Activated naive CD8-positive, alpha-beta T cell treated with anti-CD3 and anti-CD28 coated beads for 36 hours (primary cell): ENCODE measurements at regions not wholly inside any gene's neighbourhood (a gene's known extent, or its start where the extent isn't known, plus 50 kb on each side); places are given as distances from the start of the nearest gene placed in this dataset.

Source experiments
- DNase-seq: peaks from one replicate; pipeline ENCODE4 v3.0.0; 2021
- H3K27ac Mint-ChIP-seq: one replicate; pipeline ENCODE4 v1.8.0; 2022; ENCODE audit warnings: mild to moderate bottlenecking, moderate library complexity, mixed read lengths
- H3K27me3 Mint-ChIP-seq: one replicate; pipeline ENCODE4 v1.8.0; 2022; ENCODE audit warnings: mild to moderate bottlenecking, mixed read lengths
- H3K36me3 Mint-ChIP-seq: one replicate; pipeline ENCODE4 v1.8.0; 2021; ENCODE audit warnings: mild to moderate bottlenecking, mixed read lengths
- H3K4me1 Mint-ChIP-seq: one replicate; pipeline ENCODE4 v1.8.0; 2021; ENCODE audit warnings: mixed read lengths
- H3K4me3 Mint-ChIP-seq: one replicate; pipeline ENCODE4 v1.8.0; 2022; ENCODE audit warnings: mild to moderate bottlenecking, moderate library complexity, mixed read lengths
- H3K9me3 Mint-ChIP-seq: one replicate; pipeline ENCODE4 v1.8.0; 2022; ENCODE audit warnings: mixed read lengths

GRCh38 chr9:88807426-88807825 is 183.8 kb upstream of the S1PR3 start:
- Mint-ChIP-seq H3K27ac (no peak overlapping the region), H3K4me1 (peaks cover 5% of the 10 kb centered on the region), H3K36me3 (no peaks in the 10 kb centered on the region), H3K27me3 (peaks cover 36% of the 10 kb centered on the region), H3K4me3 (no peak overlapping the region), H3K9me3 (no peaks in the 10 kb centered on the region)
- no peak for DNase-seq

DNA sequence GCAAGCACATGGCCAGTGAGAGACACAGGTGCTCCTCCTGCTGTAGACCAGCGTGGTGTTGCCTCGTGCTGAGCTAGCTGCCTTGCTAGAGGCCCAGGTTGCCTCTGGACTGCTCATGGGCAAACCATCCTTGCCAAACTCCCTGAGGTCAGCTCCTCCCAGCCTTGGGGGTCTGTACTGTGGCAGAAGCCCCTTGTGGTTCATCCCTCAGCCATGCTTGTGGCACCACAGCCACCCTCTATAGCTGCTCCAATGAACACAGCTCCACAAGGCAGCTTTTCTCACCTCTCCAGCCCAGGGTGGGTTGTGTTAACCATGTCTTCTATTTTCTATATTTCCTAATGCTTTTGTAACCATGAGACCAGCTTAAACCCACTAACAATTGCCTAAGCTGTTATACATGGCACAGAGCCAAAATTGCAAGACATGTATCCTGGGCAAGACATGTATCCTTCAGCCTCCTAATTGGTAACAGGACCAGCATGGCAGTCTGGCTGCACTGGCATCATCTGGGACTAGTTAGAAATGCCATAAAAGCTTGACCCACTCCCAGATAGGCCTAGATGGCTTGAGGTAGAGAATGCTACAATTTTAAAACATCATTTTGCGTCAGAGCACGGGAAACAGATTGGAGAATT is 183.1 kb upstream of the S1PR3 start:
- DNase-seq: no peak
- peaks cover 3% of the 10 kb centered on the region for H3K4me1 Mint-ChIP-seq
- no peaks in the 10 kb centered on the region for H3K9me3 Mint-ChIP-seq
- no peak overlapping the region for H3K27ac Mint-ChIP-seq
- no peak overlapping the region for H3K4me3 Mint-ChIP-seq
- no peaks in the 10 kb centered on the region for H3K36me3 Mint-ChIP-seq
- peaks cover 29% of the 10 kb centered on the region for H3K27me3 Mint-ChIP-seq

GRCh38 chr9:88808761-88809354 is 182.4 kb upstream of the S1PR3 start:
- Mint-ChIP-seq H3K4me3 (no peak overlapping the region), H3K27me3 (peaks cover 22% of the 10 kb centered on the region), H3K4me1 (peaks cover 3% of the 10 kb centered on the region), H3K9me3 (no peaks in the 10 kb centered on the region), H3K36me3 (no peaks in the 10 kb centered on the region), H3K27ac (no peak overlapping the region)
- no peak for DNase-seq

- Mint-ChIP-seq H3K27ac (no peak overlapping the region), H3K4me3 (no peak overlapping the region), H3K36me3 (no peaks in the 10 kb centered on the region), H3K9me3 (no peaks in the 10 kb centered on the region), H3K27me3 (peaks cover 17% of the 10 kb centered on the region), H3K4me1 (peaks cover 3% of the 10 kb centered on the region)
- DNase-seq: no peak
Observed at GRCh38 chr9:88809355-88810161, 181.7 kb upstream of the S1PR3 start.

GRCh38 chr9:88810826-88811225 is 180.4 kb upstream of the S1PR3 start:
- peaks cover 28% of the 10 kb centered on the region for H3K27me3 Mint-ChIP-seq
- no peak overlapping the region for H3K4me3 Mint-ChIP-seq
- H3K4me1 Mint-ChIP-seq: peaks cover 3% of the 10 kb centered on the region
- no peaks in the 10 kb centered on the region for H3K9me3 Mint-ChIP-seq
- DNase-seq: no peak
- no peak overlapping the region for H3K27ac Mint-ChIP-seq
- H3K36me3 Mint-ChIP-seq: no peaks in the 10 kb centered on the region

- DNase-seq: no peak
- Mint-ChIP-seq H3K36me3 (no peaks in the 10 kb centered on the region), H3K4me3 (no peak overlapping the region), H3K27ac (no peak overlapping the region), H3K9me3 (no peaks in the 10 kb centered on the region), H3K4me1 (peaks cover 3% of the 10 kb centered on the region), H3K27me3 (peaks cover 31% of the 10 kb centered on the region)
Observed at GRCh38 chr9:88811511-88811910, 179.8 kb upstream of the S1PR3 start.

DNA sequence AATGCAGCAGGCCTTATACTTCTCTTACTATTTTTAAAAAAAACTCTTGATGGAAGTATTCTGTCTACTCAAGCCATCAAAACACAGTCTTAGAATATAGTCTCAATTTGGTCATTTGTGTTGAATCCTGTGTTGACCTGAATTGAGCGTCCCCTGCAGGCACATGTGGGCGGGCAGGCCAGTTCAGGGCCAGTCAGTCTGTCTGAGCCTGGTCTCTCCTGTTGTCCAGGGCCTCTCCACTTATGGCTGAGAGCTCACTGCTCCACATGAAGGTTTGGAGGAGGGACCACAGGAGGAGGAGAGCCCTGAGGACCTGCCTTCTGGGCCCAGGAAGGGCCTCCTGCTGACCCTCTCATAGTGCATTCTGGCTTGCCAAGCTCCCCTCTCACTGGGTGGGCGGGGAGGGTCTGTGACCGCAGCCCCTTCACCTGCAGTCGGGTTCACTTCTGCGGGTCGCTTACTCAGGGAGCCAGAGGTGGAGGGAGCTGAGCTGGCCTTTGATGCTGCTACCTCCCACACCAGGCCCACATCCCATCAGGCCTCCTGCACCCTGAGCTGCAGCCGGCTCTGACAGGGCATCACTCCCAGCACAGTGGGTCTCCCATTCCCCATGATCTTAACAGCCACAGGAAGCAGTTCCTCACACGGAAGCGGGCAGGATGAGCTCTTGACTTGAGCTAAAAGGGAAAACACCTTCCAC is 178.2 kb upstream of the S1PR3 start:
- H3K36me3 Mint-ChIP-seq: no peaks in the 10 kb centered on the region
- H3K4me3 Mint-ChIP-seq: no peak overlapping the region
- peaks cover 3% of the 10 kb centered on the region for H3K4me1 Mint-ChIP-seq
- H3K27ac Mint-ChIP-seq: no peak overlapping the region
- H3K27me3 Mint-ChIP-seq: peaks cover 27% of the 10 kb centered on the region
- no peaks in the 10 kb centered on the region for H3K9me3 Mint-ChIP-seq
- DNase-seq: no peak

DNA sequence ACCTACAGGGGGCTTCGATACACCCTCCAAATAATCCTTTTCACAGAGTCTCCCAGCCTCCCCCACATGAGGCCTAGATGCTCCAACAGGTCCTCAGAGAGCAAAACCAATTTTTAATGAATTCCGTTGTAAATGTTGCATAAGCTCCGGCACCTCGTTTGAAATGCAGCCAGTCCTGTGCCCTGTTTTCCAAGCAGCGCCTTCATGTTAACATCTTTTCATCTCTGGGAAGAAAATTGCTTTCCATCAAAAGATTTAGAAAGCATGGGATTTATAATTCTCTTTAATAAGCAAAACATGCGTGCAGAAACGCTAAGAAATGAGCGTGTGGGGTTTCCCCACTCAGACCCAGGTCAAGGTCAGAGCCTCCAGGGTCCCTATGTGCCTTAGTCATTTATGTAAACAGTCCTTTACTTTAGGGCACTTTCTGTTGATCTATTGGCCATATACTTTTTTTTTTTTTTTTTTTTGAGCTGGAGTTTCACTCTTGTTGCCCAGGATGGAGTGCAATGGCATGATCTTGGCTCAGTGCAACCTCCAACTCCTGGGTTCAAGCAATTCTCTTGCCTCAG is 177.5 kb upstream of the S1PR3 start:
- no peak overlapping the region for H3K4me3 Mint-ChIP-seq
- no peak overlapping the region for H3K27ac Mint-ChIP-seq
- DNase-seq: no peak
- H3K9me3 Mint-ChIP-seq: no peaks in the 10 kb centered on the region
- no peaks in the 10 kb centered on the region for H3K36me3 Mint-ChIP-seq
- peaks cover 3% of the 10 kb centered on the region for H3K4me1 Mint-ChIP-seq
- H3K27me3 Mint-ChIP-seq: peaks cover 27% of the 10 kb centered on the region

GRCh38 chr9:88814577-88814976 is 176.7 kb upstream of the S1PR3 start:
- H3K27ac Mint-ChIP-seq: no peak overlapping the region
- H3K27me3 Mint-ChIP-seq: peaks cover 27% of the 10 kb centered on the region
- no peaks in the 10 kb centered on the region for H3K9me3 Mint-ChIP-seq
- no peaks in the 10 kb centered on the region for H3K36me3 Mint-ChIP-seq
- DNase-seq: no peak
- H3K4me3 Mint-ChIP-seq: no peak overlapping the region
- peaks cover 5% of the 10 kb centered on the region for H3K4me1 Mint-ChIP-seq

GRCh38 chr9:88816141-88816540 is 175.1 kb upstream of the S1PR3 start:
- Mint-ChIP-seq H3K9me3 (no peaks in the 10 kb centered on the region), H3K36me3 (no peaks in the 10 kb centered on the region), H3K27ac (no peak overlapping the region), H3K4me1 (peaks cover 2% of the 10 kb centered on the region), H3K4me3 (no peak overlapping the region), H3K27me3 (peaks cover 19% of the 10 kb centered on the region)
- no peak for DNase-seq

DNA sequence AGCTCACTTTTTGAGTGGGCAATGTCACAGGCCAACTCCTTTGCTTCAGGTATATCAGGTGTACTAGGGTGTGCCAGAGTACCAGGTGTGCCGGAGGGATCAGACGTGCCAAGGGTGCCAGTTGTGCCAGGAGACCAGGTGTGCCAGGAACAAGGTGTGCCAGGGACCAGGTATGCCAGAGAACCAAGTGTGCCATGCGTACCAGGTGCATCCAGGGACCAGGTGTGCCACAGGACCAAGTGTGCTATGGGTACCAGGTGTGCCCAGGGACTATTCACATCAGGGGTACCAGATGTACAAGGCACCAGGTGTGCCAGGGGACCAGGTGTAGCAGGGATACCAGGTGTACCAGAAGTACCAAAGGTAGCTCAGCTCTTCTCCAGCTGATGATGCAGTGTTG is 174.7 kb upstream of the S1PR3 start:
- Mint-ChIP-seq H3K9me3 (no peaks in the 10 kb centered on the region), H3K36me3 (no peaks in the 10 kb centered on the region), H3K27me3 (peaks cover 22% of the 10 kb centered on the region), H3K27ac (no peak overlapping the region), H3K4me1 (peaks cover 2% of the 10 kb centered on the region), H3K4me3 (no peak overlapping the region)
- DNase-seq: no peak

GRCh38 chr9:88817628-88818027 is 173.6 kb upstream of the S1PR3 start:
- DNase-seq: no peak
- no peak overlapping the region for H3K27ac Mint-ChIP-seq
- peaks cover 2% of the 10 kb centered on the region for H3K4me1 Mint-ChIP-seq
- H3K9me3 Mint-ChIP-seq: no peaks in the 10 kb centered on the region
- H3K36me3 Mint-ChIP-seq: no peaks in the 10 kb centered on the region
- H3K27me3 Mint-ChIP-seq: peaks cover 30% of the 10 kb centered on the region
- H3K4me3 Mint-ChIP-seq: no peak overlapping the region

GRCh38 chr9:88818495-88819201 is 172.6 kb upstream of the S1PR3 start:
- Mint-ChIP-seq H3K4me3 (no peak overlapping the region), H3K9me3 (no peaks in the 10 kb centered on the region), H3K4me1 (peaks cover 2% of the 10 kb centered on the region), H3K27me3 (peaks cover 37% of the 10 kb centered on the region), H3K27ac (no peak overlapping the region), H3K36me3 (no peaks in the 10 kb centered on the region)
- no peak for DNase-seq

- DNase-seq: no peak
- Mint-ChIP-seq H3K9me3 (no peaks in the 10 kb centered on the region), H3K27ac (no peak overlapping the region), H3K4me1 (peaks cover 2% of the 10 kb centered on the region), H3K27me3 (peaks cover 45% of the 10 kb centered on the region), H3K36me3 (no peaks in the 10 kb centered on the region), H3K4me3 (no peak overlapping the region)
Observed at GRCh38 chr9:88819476-88819875, 171.8 kb upstream of the S1PR3 start.
